DMS53 treated with DMSO at 0.1 percent for 48 hours (cell line): ENCODE measurements at regions not wholly inside any gene's neighbourhood (a gene's known extent, or its start where the extent isn't known, plus 50 kb on each side); places are given as distances from the start of the nearest gene placed in this dataset.
A peak's percentile ranks its signal among the peaks of the same experiment; 100 is the strongest.

Experiments used
- DNase-seq: peaks from one replicate; lab custom pipeline; 2025; ENCODE audit not compliant: unreplicated experiment; lab: John Stamatoyannopoulos, UW

DNA sequence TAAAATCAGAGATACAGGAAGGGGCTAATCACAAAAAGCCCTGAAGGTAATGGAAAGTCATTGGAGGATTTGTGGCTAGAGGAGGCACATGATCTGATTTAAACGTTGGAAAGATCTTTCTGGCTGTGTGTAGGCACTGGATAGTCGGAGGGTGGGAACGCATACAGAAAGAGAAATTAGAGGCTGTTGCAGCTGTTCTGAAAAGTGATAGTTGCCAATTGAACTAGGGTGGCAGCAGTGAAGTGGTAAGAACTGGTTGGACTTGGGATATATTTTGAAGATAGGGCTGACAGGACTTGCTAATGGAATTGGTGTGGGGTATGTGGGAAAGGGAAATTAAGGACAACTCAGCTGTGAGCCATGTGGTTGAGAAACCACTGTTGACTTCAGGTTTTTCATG is 223.6 kb downstream of the OGFRL1 start:
- no peak for DNase-seq

DNA sequence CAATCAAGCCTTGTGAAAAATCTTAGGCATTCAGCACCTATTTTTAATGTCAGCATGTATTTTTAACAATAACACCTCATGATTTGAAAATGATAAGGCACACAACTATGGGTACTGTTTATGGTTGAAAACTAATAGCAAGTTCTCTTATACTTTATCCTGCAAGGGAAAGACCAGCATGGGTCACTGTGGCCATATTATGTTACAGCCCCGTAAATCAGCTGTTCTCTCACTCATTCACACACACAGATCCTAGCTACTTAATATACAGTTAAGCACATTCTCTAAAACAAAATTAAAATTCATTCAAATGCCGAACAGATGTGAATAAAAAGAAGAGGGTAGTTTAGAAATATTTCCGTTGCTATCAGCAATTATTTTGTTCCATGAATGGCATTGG is 224.4 kb downstream of the OGFRL1 start:
- no peak for DNase-seq

DNA sequence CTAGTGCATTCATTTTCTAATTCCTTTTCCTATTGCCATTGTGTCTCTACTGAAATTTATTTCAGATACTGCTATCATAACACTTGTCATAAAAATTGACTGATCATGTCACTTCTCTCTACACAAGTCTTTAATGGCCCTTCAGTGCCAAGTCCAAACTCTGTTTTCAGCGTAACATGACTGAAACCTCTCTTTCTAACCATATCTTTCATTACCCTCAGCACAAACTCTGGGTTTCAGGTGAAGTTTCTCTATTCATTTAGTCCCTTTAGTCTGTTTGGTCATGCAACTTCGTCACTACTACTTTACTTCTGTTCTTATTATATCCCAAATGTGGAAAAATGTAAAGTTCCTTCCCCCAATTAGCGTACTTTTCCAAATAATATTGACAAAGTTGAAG is 234.9 kb downstream of the OGFRL1 start:
- no peak for DNase-seq

DNA sequence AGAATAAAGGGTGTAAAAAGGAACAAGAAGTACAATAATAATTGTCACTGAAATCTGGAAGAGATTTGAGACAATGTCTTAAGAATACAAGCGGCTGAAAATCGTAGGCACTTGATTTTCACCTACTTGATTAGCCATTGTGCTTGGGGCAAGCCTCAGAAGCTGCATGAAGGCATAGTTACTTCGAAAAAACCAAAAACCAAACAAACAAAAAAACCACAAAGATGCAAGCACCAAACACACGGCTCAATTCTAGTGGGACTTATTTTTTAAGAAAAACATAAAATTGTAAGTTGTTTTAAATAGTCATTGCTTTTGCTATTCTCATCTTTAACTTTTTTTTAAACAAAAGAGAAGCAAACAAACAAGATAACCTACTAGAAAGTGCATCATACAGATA is 235.6 kb downstream of the OGFRL1 start:
- no peak for DNase-seq

DNA sequence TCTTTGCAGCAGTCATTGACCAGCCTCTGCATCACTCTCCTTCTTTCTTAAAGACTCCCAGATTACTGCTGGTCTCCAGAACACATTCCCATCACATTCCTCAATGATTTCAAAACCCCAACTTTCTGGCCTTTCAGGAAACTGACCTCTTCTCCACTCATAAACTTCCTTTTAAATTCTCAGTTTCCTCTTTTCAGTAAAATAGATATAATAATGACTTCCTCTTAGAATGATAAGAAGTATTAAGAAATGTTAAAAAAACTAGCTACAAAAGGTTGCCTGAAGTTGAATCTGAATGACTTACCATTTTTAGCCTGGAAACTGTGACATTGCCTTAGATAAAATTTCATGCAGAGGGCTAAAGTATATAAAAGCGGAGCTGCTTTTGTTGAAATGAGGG is 239.3 kb downstream of the OGFRL1 start:
- DNase-seq: no peak

DNA sequence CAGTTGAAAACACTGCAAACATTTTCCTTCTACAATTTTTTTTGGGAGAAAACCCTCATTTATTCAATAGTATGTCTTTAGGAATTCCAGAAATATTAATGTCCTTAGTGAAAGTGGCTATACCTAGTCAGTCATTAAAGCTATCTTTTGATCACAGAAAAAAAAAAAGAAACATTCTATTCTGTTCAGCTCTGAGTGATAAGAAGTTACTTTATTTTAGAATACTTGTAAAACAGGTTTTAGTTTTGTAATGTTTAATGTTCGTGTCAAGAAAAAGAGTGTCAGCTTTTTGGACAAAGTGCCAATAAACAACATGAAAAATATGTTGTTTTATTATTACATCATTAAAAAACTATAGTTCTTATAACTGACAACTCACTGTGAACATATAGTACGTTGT is 240.4 kb downstream of the OGFRL1 start:
- DNase-seq: no peak

DNA sequence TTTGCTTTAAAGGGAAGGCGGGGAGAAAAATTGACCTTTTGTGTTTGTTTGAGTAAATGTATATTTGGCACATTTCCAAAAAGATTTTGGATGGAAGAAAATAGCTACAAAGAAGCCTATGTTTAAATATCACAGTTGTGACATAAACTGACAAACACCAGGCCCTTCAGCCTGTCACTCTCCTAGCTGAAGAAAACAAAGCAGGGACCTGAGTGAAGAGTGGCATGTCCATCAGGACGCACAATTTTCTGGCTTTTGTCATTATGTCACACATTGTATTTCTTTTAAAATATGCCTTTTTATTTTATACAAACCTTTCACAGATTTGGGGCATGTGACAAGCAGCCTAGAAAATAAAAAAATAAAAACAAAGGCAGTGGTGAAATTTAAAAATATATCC is 241.2 kb downstream of the OGFRL1 start:
- DNase-seq: no peak

DNA sequence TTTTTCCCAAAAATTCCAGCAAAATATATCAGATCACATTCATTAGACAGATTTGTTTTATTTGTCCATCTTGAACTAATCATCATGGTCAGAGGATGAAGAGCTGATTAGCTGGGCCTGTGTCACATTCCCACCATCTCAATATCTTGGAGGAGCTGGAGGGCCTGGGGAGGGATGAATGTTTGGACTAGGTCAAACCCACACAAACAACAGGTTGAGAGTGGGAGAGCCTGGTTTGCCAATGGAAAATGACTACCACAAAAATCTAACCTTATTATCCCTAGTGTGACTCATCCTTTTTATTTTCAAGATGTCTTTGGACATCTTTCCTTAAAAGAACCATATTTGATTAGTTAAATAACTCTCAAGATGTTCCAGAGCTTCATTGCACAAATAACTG is 242.4 kb downstream of the OGFRL1 start:
- DNase-seq: no peak

DNA sequence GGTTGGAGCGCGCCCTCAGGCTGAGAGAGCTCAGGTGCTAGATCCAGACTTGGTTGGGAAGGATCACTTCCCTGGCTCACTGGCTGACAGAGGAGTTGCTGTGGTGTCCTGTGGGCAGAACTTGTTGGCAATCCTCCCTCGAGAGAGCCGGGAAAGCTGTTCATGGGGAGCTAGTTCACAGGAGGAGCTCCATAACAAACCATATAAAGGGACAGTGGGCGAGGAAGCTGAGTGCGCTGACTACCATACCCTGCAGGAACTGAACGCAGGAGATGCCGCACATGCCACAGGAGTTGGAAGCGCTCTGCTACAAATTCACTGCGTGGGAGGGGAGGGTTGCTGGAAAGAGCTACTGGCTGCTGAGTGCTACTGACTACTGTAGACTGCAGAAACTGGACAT is 243.2 kb downstream of the OGFRL1 start:
- no peak for DNase-seq

DNA sequence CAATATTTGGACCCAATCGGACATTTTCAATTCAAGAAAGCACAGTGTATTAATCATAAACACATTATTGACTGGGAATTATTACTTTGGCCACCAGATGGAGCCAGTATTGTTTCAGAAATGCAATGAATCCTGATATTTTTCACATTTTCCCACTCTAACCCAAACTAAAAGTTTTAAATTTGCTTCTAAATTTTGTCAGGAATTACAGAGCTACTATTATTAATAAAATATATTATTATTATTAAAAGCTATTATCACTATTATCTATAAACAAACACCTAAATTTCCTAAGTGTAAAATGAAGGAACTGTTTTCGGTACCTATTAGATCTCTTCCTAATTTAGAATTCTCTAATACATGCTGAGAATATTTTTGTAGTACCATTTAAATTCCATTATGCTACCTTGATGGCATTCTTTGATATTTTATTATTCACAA is 245.3 kb downstream of the OGFRL1 start:
- peak; percentile 36 for DNase-seq

DNA sequence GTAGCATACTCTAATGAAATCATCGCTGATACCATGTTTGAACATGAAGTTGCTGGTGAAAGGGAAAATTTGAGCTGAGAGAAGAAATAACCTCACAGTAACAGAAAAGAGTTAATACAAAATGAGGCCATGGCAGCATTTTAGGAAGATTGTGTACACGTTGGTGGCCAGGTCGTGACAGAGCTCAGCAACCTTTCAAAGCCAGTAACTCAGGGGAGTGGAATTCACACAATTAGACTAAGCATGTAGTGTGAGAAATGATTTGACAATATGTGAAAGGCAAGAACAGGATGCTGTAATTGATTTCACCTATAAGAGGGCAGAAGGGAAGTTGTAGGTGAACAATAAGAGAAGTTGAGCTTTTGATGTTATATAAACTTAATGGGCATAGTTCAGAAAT is 246.3 kb downstream of the OGFRL1 start:
- no peak for DNase-seq

DNA sequence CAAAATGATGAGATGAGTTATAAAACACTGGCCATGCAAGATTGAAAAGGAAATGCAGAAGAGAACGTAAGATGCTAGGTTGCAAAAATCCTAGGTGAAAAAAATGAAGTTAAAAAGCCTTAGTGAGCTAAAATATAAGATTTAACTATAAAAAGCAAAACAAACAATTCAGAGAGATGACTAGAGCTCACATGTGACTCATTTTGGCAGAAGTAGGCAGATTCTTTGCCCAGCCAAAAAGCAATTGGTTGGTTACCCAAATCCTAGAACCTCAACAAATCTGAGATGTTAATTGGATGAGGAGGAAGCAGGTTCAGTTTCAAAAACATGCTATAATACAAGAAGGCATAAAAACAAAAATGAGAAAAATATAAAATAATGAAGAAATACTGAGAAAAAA is 249.1 kb downstream of the OGFRL1 start:
- DNase-seq: no peak

DNA sequence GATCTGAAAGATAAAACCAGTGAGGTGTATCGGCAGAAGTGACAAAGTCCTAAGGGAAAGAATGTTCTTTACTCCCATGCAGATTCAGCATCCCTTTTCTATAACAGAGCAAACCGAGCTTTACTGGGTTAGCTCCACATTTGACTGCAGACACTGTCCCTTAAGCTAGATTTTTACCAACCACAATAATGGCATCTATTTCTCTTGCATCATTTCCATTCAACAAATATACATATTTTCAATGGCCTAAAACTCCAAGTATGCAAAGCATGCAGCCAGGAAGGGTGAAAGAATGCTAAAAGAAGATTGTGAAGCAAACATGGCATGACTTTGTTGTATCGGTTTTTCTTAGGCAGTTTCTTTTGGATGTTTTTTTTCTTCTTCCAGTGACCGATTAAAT is 255.4 kb downstream of the OGFRL1 start:
- no peak for DNase-seq

DNA sequence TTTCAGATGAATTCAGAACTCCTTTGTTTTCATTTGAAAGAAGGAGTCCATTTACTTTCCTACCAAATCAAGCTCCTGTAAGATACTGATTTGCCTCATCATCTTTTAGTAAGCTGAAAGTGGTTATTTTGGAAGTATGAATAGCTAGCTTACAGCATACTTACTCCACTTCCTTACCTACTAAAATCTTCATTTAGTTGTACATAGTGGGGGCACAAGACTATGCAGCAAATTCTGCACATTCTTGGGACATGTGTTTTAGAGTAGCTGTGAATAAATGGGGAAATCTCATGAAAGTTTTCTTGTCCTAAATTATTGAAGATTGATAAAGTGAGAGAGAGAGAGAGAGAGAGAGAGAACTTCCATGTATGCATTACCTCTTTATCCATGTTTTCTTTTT is 256.3 kb downstream of the OGFRL1 start:
- DNase-seq: no peak

DNA sequence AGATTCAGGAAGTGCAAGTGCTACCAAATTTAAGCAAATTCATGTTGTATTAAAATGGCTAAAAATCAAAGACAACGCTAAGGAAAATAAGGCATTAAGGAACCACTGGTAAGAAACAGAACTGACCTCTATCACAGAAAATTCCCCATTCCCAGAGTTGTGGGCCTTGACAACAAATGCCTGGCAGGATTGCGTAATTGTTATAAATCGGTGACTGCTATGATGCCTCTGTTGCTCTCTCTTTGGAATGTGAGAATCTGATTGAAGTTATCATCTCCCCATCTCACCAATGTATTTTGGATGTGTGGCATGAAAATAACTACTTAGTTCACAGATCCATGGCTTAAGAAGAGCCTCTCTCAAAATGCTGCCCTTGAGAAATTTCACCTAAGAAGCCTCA is 257.3 kb downstream of the OGFRL1 start:
- DNase-seq: no peak

DNA sequence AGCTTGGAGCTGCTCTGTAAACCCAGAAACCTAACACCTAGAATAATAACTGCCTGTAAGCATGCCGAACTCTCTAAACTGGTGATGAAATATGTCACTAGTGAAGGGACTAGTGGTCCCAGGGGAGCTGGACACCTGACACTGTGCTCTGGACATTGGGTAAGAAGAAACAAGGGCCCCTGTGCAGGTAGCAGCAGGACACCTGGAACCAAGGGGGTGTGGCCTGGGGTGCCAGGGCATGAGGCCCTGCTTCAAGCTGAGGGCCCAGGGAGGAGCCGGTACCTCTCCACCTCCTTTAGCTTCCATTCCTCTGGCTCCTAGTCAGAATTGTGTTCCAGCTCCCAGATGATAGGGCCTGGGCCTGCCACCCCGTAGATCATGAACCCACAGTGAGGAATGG is 263.2 kb downstream of the OGFRL1 start:
- DNase-seq: no peak

DNA sequence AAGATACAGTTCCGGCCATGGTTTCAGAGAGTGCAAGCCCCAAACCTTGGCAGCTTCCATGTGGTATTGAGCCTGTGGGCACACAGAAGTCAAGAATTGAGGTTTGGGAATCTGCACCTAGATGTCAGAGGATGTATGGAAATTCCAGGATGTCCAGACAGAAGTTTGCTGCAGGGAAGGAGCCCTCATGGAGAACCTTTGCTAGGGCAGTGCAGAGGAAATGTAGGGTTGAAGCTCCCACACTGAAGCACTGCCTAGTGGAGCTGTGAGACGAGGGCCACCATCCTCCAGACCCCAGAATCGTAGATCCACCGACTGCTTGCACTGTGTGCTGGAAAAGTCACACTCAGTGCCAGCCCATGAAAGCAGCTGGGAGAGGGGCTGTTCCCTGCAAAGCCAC is 267.5 kb downstream of the OGFRL1 start:
- DNase-seq: no peak

DNA sequence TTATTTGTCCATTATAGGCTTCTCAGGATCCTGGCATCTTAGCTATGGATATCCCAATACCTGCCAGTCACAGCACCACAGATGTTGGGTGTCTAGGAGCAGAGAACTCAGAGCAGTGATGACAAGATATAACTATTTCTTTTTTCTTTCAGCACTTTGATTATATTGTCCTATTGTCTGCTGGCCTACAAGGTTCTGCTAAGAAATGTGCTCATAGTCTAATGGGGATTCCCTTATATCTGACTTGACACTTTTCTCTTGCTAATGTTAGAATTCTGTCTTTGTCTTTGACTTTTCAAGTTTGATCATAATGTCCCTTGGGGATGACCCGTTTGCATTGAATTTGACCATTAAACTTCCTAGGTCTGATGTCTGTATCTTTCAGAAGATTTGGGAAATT is 270.4 kb downstream of the OGFRL1 start:
- DNase-seq: no peak

DNA sequence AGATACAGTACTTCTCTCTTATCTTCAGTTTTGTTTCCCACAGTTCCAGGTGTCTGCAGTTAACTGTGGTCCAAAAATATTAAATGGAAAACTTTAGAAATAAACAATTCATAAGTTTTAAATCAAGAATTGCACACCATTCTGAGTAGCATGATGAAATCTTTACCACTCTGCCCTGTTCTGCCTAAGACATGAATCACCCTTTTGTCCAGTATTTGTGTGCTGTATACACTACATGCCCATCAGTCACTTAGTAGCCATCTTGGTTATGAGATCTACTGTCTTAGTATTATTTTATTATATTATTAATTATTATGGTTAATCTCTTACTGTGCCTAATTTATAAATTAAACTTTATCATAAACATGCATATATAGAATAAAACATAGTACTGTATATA is 279.0 kb downstream of the OGFRL1 start:
- DNase-seq: no peak

DNA sequence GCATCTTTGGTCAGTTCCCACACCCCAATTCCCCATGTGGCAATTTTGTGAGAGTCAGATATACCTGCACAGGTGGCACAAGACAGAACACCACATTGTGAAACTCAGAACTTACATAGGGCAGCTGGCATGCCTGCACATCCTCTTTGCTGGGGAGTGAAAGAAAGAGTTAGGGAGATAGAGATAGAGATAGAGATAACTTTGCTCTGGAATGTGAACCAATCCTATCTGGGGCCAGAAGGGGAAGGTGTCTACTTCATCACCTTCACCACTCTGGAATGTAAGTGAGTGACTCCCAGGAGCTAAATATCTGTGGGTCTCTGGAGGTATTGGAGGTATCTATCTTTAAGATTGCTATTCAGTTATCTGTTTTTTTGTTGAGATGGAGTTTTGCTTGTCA is 289.2 kb downstream of the OGFRL1 start:
- no peak for DNase-seq

DNA sequence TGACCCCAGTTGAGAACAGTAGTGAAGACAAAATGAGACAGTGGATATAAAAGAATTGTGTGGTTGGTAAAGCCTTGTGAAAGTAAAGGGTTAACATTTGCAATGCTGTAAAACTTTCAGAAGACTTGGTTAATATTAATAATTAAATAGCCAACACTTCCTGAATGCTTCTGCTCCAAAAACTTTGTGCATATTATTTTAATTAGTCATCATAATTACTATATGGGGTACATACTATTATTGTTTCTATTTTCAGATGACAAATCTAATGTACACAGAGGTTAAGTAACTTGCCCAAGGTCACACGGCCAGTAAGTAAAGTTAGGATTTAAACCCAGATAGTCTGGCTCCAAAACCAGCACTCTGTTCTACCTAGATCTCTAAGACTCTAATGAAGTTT is 291.3 kb downstream of the OGFRL1 start:
- no peak for DNase-seq

DNA sequence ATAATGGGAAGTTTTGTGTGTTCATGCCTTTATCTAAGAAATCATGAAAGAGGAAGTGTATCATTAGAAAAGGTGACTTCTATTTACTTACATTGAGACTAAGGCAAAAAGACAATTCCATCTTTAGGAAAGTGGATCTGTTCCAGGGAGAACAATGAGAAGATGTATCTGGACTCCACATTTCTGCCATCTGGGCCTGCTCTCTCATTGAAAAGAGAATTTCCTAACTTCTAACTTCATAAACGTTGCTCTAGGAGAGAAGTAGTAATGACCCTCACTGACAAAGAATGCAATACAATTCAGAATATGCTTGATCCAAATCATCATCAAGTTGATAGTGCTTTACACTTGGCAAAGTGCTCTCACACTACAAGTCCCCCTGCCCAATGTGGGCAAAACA is 294.2 kb downstream of the OGFRL1 start:
- DNase-seq: no peak

DNA sequence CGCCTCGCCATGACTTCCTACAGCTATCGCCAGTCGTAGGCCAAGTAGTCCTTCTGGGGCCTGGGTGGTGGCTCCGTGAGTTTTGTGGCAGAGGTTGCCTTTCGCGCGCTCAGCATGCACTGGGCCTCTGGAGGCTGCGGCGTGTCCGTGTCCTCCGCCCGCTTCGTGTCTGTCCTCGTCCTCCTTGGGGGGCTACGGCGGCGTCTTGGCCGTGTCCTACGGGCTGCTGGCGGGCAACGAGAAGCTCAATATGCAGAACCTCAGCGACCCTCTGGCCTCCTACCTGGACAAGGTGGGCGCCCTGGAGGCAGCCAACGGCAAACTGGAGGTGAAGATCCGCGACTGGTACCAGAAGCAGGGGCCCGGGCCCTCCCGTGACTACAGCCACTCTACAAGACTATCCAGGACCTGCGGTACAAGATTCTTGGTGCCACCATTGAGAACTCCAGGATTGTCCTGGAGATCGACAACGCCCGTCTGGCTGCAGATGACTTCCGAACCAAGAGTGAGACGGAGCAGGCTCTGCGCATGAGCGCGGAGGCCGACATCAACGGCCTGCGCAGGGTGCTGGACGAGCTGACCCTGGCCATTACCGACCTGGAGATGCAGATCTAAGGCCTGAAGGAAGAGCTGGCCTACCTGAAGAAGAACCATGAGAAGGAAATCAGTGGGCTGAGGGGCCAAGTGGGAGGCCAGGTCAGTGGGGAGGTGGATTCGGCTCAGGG is 296.3 kb downstream of the OGFRL1 start:
- no peak for DNase-seq

DNA sequence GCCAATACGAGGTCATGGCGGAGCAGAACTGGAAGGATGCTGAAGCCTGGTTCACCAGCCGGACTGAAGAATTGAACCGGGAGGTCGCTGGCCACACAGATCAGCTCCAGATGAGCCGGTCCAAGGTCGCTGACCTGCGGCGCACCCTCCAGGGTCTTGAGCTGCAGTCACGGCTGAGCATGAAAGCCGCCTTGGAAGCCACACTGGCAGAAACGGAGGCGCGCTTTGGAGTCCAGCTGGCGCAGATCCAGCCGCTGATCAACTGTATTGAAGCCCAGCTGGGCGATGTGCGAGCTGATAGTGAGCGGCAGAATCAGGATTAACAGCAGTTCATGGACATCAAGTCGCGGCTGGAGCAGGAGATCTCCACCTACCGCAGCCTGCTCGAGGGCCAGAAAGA is 296.9 kb downstream of the OGFRL1 start:
- no peak for DNase-seq
